NB4 (cell line): ENCODE measurements at regions not wholly inside any gene's neighbourhood (a gene's known extent, or its start where the extent isn't known, plus 50 kb on each side); places are given as distances from the start of the nearest gene placed in this dataset.

Source experiments
- DNase-seq: peaks from one replicate; pipeline ENCODE4 v3.0.0; 2010; ENCODE audit warnings: low read depth
- H3K4me3 ChIP-seq: one replicate; pipeline ENCODE4 v1.5.1; 2011; ENCODE audit warnings: mild to moderate bottlenecking, low read depth, low read length, moderate library complexity
- CTCF ChIP-seq: IDR thresholded peaks from one replicate; pipeline ENCODE4 v1.5.1; 2012; ENCODE audit warnings: low read depth, low read length
- MAX ChIP-seq: IDR thresholded peaks from 2 replicates; pipeline ENCODE4 v1.6.1; 2011; ENCODE audit warnings: low read depth, low read length
- MYC ChIP-seq: IDR thresholded peaks from 2 replicates; pipeline ENCODE4 v1.6.1; 2011; ENCODE audit warnings: low read depth, low read length
- POLR2A ChIP-seq: IDR thresholded peaks from 2 replicates; pipeline ENCODE4 v1.6.1; 2011; ENCODE audit warnings: mild to moderate bottlenecking; ENCODE audit not compliant: insufficient read length; ENCODE audit errors: extremely low read depth

GRCh38 chr9:129421371-129421770 lies 199.5 kb downstream of the C9orf50 start:
- no peak overlapping the region for H3K4me3 ChIP-seq
- no peak for DNase-seq
- no peak for TF ChIP-seq CTCF
- no peak for TF ChIP-seq MAX
- no peak for TF ChIP-seq MYC
- no peak for TF ChIP-seq POLR2A

GRCh38 chr9:129420721-129421120 lies 200.2 kb downstream of the C9orf50 start:
- TF ChIP-seq MYC (no peak), CTCF (no peak), POLR2A (no peak), MAX (no peak)
- no peak for DNase-seq
- H3K4me3 ChIP-seq, result no peak overlapping the region

- H3K4me3 ChIP-seq, result no peak overlapping the region
- TF ChIP-seq CTCF, result no peak
- no peak for TF ChIP-seq MAX
- TF ChIP-seq POLR2A, result no peak
- no peak for TF ChIP-seq MYC
- DNase-seq, result no peak
These were observed 201.5 kb downstream of the C9orf50 start for GRCh38 chr9:129419382-129419899.

GRCh38 chr9:129418451-129418850 lies 202.4 kb downstream of the C9orf50 start:
- no peak for DNase-seq
- no peak for TF ChIP-seq MAX
- no peak for TF ChIP-seq CTCF
- TF ChIP-seq MYC, result no peak
- no peak for TF ChIP-seq POLR2A

GRCh38 chr9:129416821-129417539 lies 203.9 kb downstream of the C9orf50 start:
- H3K4me3 ChIP-seq, result no peak overlapping the region
- DNase-seq, result peak; percentile 49
- TF ChIP-seq MAX (no peak), MYC (no peak), CTCF (no peak), POLR2A (no peak)

More at GRCh38 chr9:129418451-129418850, 202.4 kb downstream of the C9orf50 start:
- H3K4me3 ChIP-seq, result no peak overlapping the region
